KMS-11 (cell line): ENCODE measurements at regions not wholly inside any gene's neighbourhood (a gene's known extent, or its start where the extent isn't known, plus 50 kb on each side); places are given as distances from the start of the nearest gene placed in this dataset.

Experiments used
- H2AFZ ChIP-seq: fragments of 200-600 bp; sonication (generic); 2 replicates; pipeline ENCODE4 v1.6.1; 2016; ENCODE audit warnings: antibody characterized with exemption, mixed run types, low read depth
- H3K27ac ChIP-seq: fragments of 200-600 bp; sonication (generic); 2 replicates; pipeline ENCODE4 v1.6.1; 2016; ENCODE audit warnings: mild to moderate bottlenecking, mixed run types
- H3K27me3 ChIP-seq: fragments of 200-600 bp; sonication (generic); 2 replicates; pipeline ENCODE4 v1.6.1; 2017; ENCODE audit warnings: mild to moderate bottlenecking, low read depth, mixed run types, moderate library complexity; ENCODE audit not compliant: insufficient read depth
- H3K36me3 ChIP-seq: fragments of 200-600 bp; sonication (generic); 2 replicates; pipeline ENCODE4 v1.6.1; 2017; ENCODE audit warnings: mild to moderate bottlenecking, mixed run types; ENCODE audit not compliant: insufficient read depth
- H3K4me1 ChIP-seq: fragments of 200-600 bp; sonication (generic); 2 replicates; pipeline ENCODE4 v1.6.1; 2016; ENCODE audit warnings: mild to moderate bottlenecking, low read depth, mixed run types; ENCODE audit not compliant: poor library complexity, severe bottlenecking
- H3K4me2 ChIP-seq: fragments of 200-600 bp; sonication (generic); 2 replicates; pipeline ENCODE4 v1.7.0; 2016; ENCODE audit warnings: mild to moderate bottlenecking, mixed run types
- H3K4me3 ChIP-seq: fragments of 200-600 bp; sonication (generic); IDR thresholded peaks from 2 replicates; pipeline ENCODE4 v1.6.1; 2017; ENCODE audit warnings: low read depth, low read length, mixed read lengths; ENCODE audit not compliant: insufficient read depth
- H3K79me2 ChIP-seq: fragments of 200-600 bp; sonication (generic); 2 replicates; pipeline ENCODE4 v1.6.1; 2016; ENCODE audit warnings: low read depth, mixed run types; ENCODE audit not compliant: insufficient read depth
- H3K9ac ChIP-seq: fragments of 200-600 bp; sonication (generic); 2 replicates; pipeline ENCODE4 v1.6.1; 2016; ENCODE audit warnings: mild to moderate bottlenecking, mixed run types
- H4K20me1 ChIP-seq: fragments of 200-600 bp; sonication (generic); 2 replicates; pipeline ENCODE4 v1.6.1; 2016; ENCODE audit warnings: mild to moderate bottlenecking, mixed run types; ENCODE audit not compliant: insufficient read depth
- CTCF ChIP-seq: fragments of 200-600 bp; sonication (generic); conservative IDR thresholded peaks from 2 replicates; pipeline ENCODE4 v1.6.1; 2017; ENCODE audit warnings: low read depth, mild to moderate bottlenecking, antibody characterized with exemption, low read length, moderate library complexity, mixed read lengths

- H3K4me2 ChIP-seq: no peak overlapping the region
- no peak overlapping the region for H3K9ac ChIP-seq
- no peak overlapping the region for H3K4me3 ChIP-seq
These were observed 274.4 kb upstream of the VCX start for GRCh38 chrX:7568597-7568996.

GRCh38 chrX:7568130-7568529 lies 274.8 kb upstream of the VCX start:
- no peak overlapping the region for H2AFZ ChIP-seq
- H3K27me3 ChIP-seq: no peaks in the 10 kb centered on the region
- H3K9ac ChIP-seq: no peak overlapping the region
- H3K36me3 ChIP-seq: no peaks in the 10 kb centered on the region
- no peak overlapping the region for H3K27ac ChIP-seq
- no peak overlapping the region for H3K4me3 ChIP-seq
- H4K20me1 ChIP-seq: no peaks in the 10 kb centered on the region
- no peaks in the 10 kb centered on the region for H3K4me1 ChIP-seq
- no peak overlapping the region for H3K4me2 ChIP-seq
- no peaks in the 10 kb centered on the region for H3K79me2 ChIP-seq
- no peak for TF ChIP-seq CTCF

More at GRCh38 chrX:7568597-7568996, 274.4 kb upstream of the VCX start:
- Histone ChIP-seq H4K20me1 (no peaks in the 10 kb centered on the region), H3K27ac (no peak overlapping the region), H3K36me3 (no peaks in the 10 kb centered on the region), H3K79me2 (no peaks in the 10 kb centered on the region), H3K27me3 (no peaks in the 10 kb centered on the region), H2AFZ (no peak overlapping the region), H3K4me1 (no peaks in the 10 kb centered on the region)
- no peak for TF ChIP-seq CTCF

- no peak overlapping the region for H3K9ac ChIP-seq
- no peak overlapping the region for H3K4me2 ChIP-seq
- no peaks in the 10 kb centered on the region for H4K20me1 ChIP-seq
- H2AFZ ChIP-seq: no peak overlapping the region
- H3K4me3 ChIP-seq: no peak overlapping the region
- TF ChIP-seq CTCF: no peak
- no peak overlapping the region for H3K27ac ChIP-seq
- no peaks in the 10 kb centered on the region for H3K27me3 ChIP-seq
- H3K36me3 ChIP-seq: no peaks in the 10 kb centered on the region
- no peaks in the 10 kb centered on the region for H3K4me1 ChIP-seq
- H3K79me2 ChIP-seq: no peaks in the 10 kb centered on the region
These were observed 290.2 kb upstream of the VCX start for GRCh38 chrX:7552760-7553159.

- TF ChIP-seq CTCF: no peak
- no peak overlapping the region for H3K4me3 ChIP-seq
- no peaks in the 10 kb centered on the region for H4K20me1 ChIP-seq
- H3K27me3 ChIP-seq: no peaks in the 10 kb centered on the region
- no peak overlapping the region for H3K27ac ChIP-seq
- H3K9ac ChIP-seq: no peak overlapping the region
- H2AFZ ChIP-seq: no peak overlapping the region
- H3K4me2 ChIP-seq: no peak overlapping the region
- H3K79me2 ChIP-seq: no peaks in the 10 kb centered on the region
- H3K36me3 ChIP-seq: no peaks in the 10 kb centered on the region
- no peaks in the 10 kb centered on the region for H3K4me1 ChIP-seq
These were observed 296.4 kb upstream of the VCX start for GRCh38 chrX:7546551-7547080.
